ENCODE measurements at regions not wholly inside any gene's neighbourhood (a gene's known extent, or its start where the extent isn't known, plus 50 kb on each side); places are given as distances from the start of the nearest gene placed in this dataset.
"Not testable (repeated sequence)": the region's sequence is repeated elsewhere in the genome, so short reads cannot be mapped to it uniquely, and the experiment has no call there.

DNA sequence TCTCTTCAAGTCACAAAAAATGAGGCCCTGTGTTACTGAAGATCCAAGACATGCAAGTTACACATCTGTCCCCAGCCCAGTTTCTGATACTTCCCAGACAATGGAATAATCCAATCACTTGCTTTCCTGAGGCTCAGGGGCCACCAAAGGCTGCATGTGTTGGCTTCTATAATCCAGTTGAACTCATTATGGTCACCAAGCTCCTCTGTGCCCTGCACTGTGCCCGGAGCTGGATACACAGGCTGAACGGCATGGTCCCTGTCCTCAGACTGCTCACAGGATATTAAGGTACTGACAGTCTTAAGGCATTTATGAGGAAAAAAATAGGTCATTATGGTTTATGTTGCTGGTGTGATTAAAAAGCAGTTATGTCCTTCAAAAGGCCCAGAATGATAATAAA lies 117.0 kb upstream of the SYT6 start:
- FAIRE-seq (no peak), DNase-seq (ENCODE audit: low spot score in 2 of 2) (no peak)

GRCh38 chr1:114270282-114270681 lies 116.6 kb upstream of the SYT6 start:
- FAIRE-seq (no peak), DNase-seq (ENCODE audit: low spot score in 2 of 2) (no peak)

DNA sequence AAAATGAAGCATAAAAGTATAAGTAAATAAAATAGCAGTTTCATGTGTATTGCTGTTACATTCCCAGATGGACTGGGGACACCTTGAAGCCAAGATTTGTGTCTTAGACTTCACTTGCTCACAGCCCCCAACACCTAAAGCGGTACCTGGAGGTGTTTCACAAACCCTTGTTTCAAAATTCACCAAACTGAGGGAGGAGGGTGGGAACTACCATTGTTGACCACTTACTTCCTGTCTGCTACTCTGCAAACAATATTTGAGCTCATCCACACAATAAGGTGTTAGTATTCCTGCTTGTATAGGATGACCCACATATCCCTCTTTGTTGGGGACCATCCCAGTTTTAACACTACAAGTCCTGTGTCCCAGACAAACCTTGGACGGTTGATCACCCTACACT lies 115.9 kb upstream of the SYT6 start:
- FAIRE-seq (no peak), DNase-seq (ENCODE audit: low spot score in 2 of 2) (no peak)

DNA sequence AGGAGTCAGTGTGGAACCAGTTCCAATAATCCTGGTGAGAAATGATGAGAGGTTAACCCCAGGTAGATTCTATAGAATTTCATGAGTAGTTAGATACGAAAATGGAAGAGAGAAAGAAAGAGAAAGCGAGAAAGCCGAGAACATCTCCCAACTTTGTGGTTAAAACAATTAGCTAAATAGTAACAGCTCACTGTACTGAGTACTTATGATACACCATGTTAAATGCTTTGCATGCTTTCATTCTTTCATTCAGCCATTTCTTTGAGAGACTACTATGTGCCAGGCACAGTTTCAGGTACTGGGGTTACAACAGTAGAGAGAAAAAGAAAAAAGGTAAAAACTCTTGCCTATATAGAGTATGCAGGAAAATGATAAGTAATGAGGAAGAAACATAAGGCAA lies 109.7 kb upstream of the SYT6 start:
- no peak for DNase-seq (ENCODE audit: low spot score in 2 of 2)
- no peak for FAIRE-seq

DNA sequence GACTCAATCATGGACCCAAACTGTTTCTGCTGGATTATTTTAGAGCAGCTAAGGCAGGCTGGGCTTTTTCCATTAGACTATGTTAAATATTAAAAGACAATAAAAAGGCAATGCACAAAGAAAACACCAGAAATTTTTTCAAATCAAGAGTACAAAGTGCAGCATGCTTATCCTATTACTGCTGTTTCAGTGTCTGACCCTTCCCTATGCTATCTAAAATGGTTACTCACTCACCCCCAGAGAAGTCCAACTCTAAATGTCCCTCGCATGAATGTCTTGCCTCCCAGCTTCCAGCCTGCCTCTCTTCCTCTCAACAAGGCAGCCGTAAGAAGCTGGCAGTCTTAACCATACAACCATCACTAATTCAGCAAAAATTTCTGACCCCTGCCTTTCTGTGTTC lies 108.7 kb upstream of the SYT6 start:
- FAIRE-seq: no peak

DNA sequence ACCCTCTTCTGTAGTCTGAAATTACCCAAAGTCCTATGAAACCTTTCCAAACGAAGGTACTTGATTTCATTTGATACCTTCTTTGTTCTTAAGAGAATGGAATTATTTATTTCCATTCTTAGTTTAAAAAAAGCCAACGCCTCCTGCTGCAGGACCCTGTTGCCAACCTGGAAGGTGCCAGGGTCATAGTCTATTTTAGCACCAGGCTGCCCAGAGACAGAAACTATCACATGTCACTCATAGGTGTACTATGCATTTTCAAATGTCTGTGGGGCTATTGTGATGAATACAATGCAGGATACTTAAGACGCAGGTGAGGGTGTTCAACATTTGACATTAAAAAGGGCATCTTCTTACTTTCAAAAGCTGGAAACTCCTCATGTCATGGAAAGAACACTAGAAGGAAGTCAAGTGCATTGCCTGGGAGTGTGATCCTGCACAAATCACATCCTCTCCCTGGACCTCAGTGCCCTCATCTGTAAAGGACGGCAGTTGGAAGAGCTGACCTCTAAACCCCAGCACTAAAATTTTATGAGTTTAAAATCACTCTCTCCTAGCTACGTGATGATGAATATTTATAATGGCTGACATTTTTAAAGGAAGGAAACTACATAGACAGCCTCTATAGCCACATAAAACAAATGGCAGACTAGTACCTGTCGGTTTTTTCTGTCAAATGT lies 107.3 kb upstream of the SYT6 start:
- DNase-seq (ENCODE audit: low spot score in 2 of 2) (no peak), FAIRE-seq (no peak)

More for the DNA sequence above, 108.7 kb upstream of the SYT6 start:
- DNase-seq (ENCODE audit: low spot score in 2 of 2): no peak

DNA sequence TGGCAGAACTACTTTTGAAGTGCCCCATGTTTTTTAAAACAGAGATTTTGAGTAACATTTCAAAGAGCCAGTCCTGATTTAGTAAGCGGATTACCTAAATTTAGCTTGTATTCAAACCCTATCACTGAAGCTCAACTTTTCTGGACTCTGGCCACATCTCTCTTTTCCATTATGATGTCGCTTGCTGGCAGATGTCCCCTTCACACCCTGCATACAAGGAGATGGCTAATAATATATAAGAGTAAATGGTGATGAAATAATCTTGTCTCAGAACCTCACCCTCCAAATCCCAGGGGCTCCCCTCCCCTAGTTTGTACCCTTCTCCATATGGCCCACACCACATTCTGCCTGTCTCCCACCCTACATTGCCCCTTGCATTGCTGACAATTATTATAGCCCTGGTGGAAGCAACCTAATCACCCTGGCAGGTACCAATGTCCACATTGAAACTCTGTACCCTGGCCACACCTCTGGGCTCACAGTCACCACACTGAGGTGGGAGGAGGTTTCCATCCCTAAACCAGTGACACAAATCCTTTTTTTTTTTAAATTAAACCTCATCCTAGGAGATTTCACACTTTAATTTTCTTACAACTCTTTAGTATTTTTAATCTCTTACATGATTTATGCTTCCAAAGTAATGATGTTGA lies 106.0 kb upstream of the SYT6 start:
- no peak for DNase-seq (ENCODE audit: low spot score in 2 of 2)

DNA sequence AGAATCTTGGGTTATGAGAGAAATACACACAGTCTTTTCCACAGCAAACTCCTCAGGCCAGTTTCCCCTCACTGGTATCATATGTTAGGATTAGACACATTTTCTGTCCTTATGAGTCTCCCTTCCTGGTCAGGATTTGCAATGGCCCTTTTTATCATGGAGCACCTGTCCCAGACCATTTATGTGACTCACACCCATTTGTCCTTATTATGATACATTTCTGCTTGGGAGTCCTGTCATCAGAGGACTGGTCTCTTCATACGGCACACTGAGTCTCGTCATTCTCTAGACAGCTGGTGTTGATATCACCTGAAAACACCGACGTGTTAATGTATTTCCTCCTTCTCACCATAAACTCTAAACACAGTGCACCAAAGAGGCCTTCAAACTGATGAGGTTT lies 105.0 kb upstream of the SYT6 start:
- DNase-seq (ENCODE audit: low spot score in 2 of 2) (no peak), FAIRE-seq (no peak)

More for the DNA sequence above, 106.0 kb upstream of the SYT6 start:
- no peak for FAIRE-seq

- DNase-seq (ENCODE audit: low spot score in 2 of 2): no peak
These were observed 104.4 kb upstream of the SYT6 start for GRCh38 chr1:114258074-114258473.

DNA sequence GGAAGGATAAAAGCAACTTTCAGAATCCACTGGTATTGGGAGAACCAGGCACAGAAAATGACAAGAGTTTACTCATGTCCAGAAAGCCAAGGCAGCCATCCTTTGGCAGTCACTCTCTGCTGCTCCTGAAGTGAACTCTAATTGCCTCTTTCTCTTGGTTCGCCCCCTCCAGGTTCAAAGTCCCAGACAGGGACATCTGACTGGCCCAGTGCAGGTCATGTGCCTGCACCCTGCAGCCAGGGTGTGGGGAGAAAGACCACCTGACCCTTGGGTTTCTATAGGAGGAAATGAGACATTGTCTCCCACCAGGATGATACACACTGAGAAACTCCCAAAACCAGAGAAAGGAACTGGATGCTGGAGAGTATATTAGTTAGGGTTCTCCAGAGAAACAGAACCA lies 103.9 kb upstream of the SYT6 start:
- no peak for DNase-seq (ENCODE audit: low spot score in 2 of 2)
- no peak for FAIRE-seq

More at GRCh38 chr1:114258074-114258473, 104.4 kb upstream of the SYT6 start:
- FAIRE-seq: no peak

- FAIRE-seq (no peak), DNase-seq (ENCODE audit: low spot score in 2 of 2) (no peak)
These were observed 100.2 kb upstream of the SYT6 start for GRCh38 chr1:114253900-114254299.

- DNase-seq (ENCODE audit: low spot score in 2 of 2) (no peak), FAIRE-seq (no peak)
These were observed 97.9 kb upstream of the SYT6 start for GRCh38 chr1:114251573-114251939.

DNA sequence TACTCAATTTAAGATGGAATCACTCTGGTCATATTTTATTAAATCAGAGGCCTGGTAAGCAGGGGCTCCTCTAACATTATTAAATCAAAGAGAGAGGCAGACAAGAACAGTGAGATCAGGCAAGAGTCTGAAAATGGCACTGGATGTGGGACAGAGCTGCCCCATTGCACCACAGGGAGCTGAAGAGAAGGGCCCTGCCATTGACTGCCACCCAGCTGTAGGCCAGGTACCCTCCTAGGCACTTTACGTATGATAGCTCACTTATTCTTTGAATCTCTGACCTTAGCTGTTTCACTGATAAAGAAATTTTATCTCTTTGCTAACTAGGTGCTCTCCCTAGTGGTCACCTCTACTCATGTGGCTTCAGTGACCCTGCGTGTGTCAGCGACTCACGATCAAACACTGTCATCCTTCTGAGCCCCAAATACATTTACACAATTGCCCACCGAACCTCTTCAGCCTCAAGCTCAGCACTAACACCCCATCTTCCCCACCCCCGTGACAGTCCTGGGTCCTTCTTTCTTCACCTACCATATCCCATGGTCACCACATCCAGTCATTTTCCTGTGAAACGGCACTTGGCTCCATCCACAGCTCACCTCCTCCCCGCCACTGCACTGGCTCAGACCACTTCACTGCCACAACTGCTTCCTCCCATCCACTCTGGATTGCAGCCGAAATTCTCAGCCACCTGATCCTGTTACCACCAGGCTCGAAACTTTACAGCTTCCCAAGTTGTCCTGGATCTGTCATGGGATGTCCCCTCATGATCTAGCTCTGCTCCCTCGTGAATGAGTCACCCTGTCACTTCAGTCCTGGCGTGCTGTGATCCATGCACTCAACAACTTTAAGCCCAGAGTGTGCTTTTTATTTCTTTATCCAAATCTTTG lies 97.3 kb upstream of the SYT6 start:
- DNase-seq (ENCODE audit: low spot score in 2 of 2) (no peak), FAIRE-seq (no peak)

DNA sequence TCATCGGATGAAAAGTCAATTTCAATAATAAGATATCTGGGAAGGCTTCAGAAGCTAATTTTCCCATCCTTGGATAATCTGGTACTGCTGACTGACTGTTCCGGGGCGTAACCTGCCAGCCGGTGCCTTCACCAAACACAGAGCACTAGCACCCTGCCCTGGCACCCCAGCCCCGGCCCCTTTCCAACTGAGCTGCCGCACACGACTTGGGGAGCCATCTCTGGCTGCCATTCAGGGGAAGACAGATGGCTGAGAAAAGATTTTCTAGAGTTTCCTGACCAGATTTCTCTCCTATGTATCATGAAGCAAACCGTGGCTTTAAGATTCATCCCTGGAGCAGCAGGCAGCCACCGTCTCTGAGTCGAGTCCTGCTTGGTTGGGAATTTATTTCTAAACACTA lies 96.0 kb upstream of the SYT6 start:
- DNase-seq (ENCODE audit: low spot score in 2 of 2) (no peak), FAIRE-seq (no peak)

GRCh38 chr1:114248162-114248561 lies 94.5 kb upstream of the SYT6 start:
- no peak for FAIRE-seq
- DNase-seq (ENCODE audit: low spot score in 2 of 2): no peak

DNA sequence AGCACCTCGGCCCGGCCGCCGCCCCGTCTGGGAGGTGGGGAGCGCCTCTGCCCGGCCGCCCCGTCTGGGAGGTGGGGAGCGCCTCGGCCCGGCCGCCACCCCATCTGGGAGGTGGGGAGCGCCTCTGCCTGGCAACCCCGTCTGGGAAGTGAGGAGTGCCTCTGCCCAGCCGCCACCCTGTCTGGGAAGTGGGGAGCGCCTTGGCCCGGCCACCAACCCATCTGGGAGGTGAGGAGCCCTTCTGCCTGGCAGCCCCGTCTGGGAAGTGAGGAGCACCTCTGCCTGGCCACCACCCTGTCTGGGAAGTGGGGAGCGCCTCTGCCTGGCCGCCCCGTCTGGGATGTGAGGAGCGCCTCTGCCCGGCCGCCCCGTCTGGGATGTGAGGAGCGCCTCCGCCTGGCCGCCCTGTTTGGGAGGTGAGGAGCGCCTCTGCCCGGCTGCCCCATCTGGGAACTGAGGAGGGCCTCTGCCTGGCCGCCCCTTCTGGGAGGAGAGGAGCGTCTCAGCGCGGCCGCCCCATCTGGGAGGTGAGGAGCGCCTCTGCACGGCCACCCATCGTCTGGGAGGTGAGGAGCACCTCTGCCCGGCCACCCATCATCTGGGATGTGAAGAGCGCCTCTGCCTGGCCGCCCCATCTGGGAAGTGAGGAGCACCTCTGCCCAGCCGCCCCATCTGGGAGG lies 89.0 kb upstream of the SYT6 start:
- not testable (repeated sequence) for DNase-seq (ENCODE audit: low spot score in 2 of 2); FAIRE-seq

DNA sequence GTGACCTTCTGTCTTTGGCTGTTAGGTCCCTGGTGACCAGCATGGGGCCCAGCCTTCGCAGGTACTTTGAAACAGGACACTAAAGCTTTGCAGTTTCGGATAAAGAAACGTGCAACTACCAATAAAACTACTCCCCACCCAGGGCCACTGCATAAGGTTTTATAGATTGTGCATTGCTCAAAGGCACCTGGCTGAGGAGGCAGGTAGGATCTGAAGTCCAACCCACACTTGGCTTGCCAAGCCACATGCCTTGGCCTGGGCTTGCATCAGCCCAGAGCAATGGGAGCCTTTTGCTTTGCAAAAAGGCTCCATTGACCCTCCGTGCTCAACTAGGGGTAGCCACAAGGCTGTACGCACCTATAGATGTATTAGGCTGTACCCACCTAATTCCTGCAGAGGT lies 84.4 kb upstream of the SYT6 start:
- FAIRE-seq (no peak), DNase-seq (ENCODE audit: low spot score in 2 of 2) (no peak)

- DNase-seq (ENCODE audit: low spot score in 2 of 2) (no peak), FAIRE-seq (no peak)
These were observed 82.8 kb upstream of the SYT6 start for GRCh38 chr1:114236517-114236916.

DNA sequence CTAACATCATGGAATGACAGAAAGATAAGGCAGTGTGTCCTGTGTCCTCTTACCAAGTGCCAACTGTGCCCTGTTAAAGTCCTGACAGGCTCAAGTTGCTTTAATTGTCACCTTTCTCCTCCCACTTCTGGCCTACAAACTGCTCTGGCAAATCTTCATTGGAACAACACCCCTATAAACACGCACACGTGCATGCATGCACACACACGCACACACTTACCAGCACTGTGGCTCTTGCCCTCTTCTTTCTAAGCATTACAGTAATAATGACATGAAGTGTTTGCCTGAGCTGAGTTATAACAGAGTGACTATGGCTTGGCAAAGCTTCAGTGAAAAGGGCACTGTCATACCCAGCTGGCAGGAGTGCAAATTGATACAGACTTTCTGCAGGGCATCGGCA lies 82.3 kb upstream of the SYT6 start:
- no peak for FAIRE-seq
- no peak for DNase-seq (ENCODE audit: low spot score in 2 of 2)

DNA sequence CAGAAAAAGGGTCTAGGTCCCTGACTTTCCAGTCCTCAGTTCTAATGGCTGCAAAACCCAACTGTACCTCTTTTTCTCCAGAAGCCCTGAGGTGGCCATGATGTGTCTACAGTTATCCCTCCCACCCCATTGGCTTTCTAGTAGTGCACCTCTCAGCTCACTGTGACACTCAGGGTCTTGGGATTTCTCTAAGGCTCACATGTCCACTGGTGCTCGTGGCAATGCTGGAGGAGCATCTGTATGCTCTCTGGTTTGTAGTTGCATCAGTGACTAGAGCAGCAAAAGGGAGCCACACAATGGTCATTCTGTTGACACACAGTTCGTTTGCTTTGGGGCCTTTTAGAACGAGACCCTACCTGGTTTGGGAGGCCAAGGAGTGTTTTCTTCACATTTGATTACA lies 81.6 kb upstream of the SYT6 start:
- FAIRE-seq (no peak), DNase-seq (ENCODE audit: low spot score in 2 of 2) (no peak)
